HEK293T (cell line): ENCODE measurements at regions not wholly inside any gene's neighbourhood (a gene's known extent, or its start where the extent isn't known, plus 50 kb on each side); places are given as distances from the start of the nearest gene placed in this dataset.

Experiments
- ARNT ChIP-seq: fragments of 450-650 bp; IDR thresholded peaks from 2 replicates; pipeline ENCODE4 v1.6.1; 2017; ENCODE audit warnings: mild to moderate bottlenecking
- FOXA1 ChIP-seq: fragments of 450-650 bp; IDR thresholded peaks from 2 replicates; pipeline ENCODE4 v1.6.1; 2016; ENCODE audit warnings: mild to moderate bottlenecking
- FOXK2 ChIP-seq: fragments of 450-650 bp; IDR thresholded peaks from 2 replicates; pipeline ENCODE4 v1.6.1; 2016; ENCODE audit warnings: mild to moderate bottlenecking
- FOXM1 ChIP-seq: fragments of 450-650 bp; IDR thresholded peaks from 2 replicates; pipeline ENCODE4 v1.6.1; 2017; ENCODE audit warnings: mild to moderate bottlenecking, borderline replicate concordance
- HDGF ChIP-seq: fragments of 450-650 bp; IDR thresholded peaks from 2 replicates; pipeline ENCODE4 v1.6.1; 2017; ENCODE audit warnings: antibody characterized with exemption, borderline replicate concordance
- LEF1 ChIP-seq: fragments of 450-650 bp; IDR thresholded peaks from 2 replicates; pipeline ENCODE4 v1.6.1; 2017; ENCODE audit warnings: mild to moderate bottlenecking, borderline replicate concordance
- NFRKB ChIP-seq: fragments of 450-650 bp; IDR thresholded peaks from 2 replicates; pipeline ENCODE4 v1.6.1; 2016; ENCODE audit warnings: mild to moderate bottlenecking, moderate library complexity
- PKNOX1 ChIP-seq: fragments of 450-650 bp; IDR thresholded peaks from 2 replicates; pipeline ENCODE4 v1.6.1; 2016
- SP1 ChIP-seq: fragments of 450-650 bp; IDR thresholded peaks from 2 replicates; pipeline ENCODE4 v1.6.1; 2017
- SUZ12 ChIP-seq: fragments of 450-650 bp; IDR thresholded peaks from 2 replicates; pipeline ENCODE4 v1.6.1; 2016; ENCODE audit warnings: mild to moderate bottlenecking
- TARDBP ChIP-seq: fragments of 450-650 bp; IDR thresholded peaks from 2 replicates; pipeline ENCODE4 v1.6.1; 2016

GRCh38 chr14:101481557-101481956 lies 79.7 kb upstream of the DIO3 start:
- TF ChIP-seq FOXA1 (no peak), PKNOX1 (no peak), TARDBP (no peak), FOXK2 (no peak), FOXM1 (no peak), NFRKB (no peak), HDGF (no peak), SUZ12 (no peak), ARNT (no peak), SP1 (no peak), LEF1 (no peak)
